GM23248 (cell line): ENCODE measurements at regions not wholly inside any gene's neighbourhood (a gene's known extent, or its start where the extent isn't known, plus 50 kb on each side); places are given as distances from the start of the nearest gene placed in this dataset.

Experiments
- DNase-seq: peaks from one replicate; pipeline ENCODE4 v3.0.0-alpha.2; 2015
- H2AFZ ChIP-seq: fragments of 200-600 bp; sonication (generic); 2 replicates; pipeline ENCODE4 v1.6.1; 2016; ENCODE audit warnings: antibody characterized with exemption
- H3F3A ChIP-seq: fragments of 200-600 bp; sonication (generic); 2 replicates; pipeline ENCODE4 v1.6.1; 2016; ENCODE audit warnings: mild to moderate bottlenecking, antibody characterized with exemption, mixed run types; ENCODE audit not compliant: insufficient read depth
- H3K27ac ChIP-seq: fragments of 200-600 bp; sonication (generic); 2 replicates; pipeline ENCODE4 v1.5.1; 2016; ENCODE audit warnings: mild to moderate bottlenecking
- H3K27me3 ChIP-seq: fragments of 200-600 bp; sonication (generic); replicated peaks from 2 replicates; pipeline ENCODE4 v1.6.1; 2016; ENCODE audit warnings: mild to moderate bottlenecking; ENCODE audit not compliant: insufficient read depth
- H3K36me3 ChIP-seq: fragments of 200-600 bp; sonication (generic); 2 replicates; pipeline ENCODE4 v1.6.1; 2016; ENCODE audit warnings: low read depth, mild to moderate bottlenecking
- H3K4me1 ChIP-seq: fragments of 200-600 bp; sonication (generic); 2 replicates; pipeline ENCODE4 v1.6.1; 2016; ENCODE audit warnings: mild to moderate bottlenecking; ENCODE audit not compliant: insufficient read depth
- H3K4me2 ChIP-seq: fragments of 200-600 bp; sonication (generic); one replicate; pipeline ENCODE4 v1.6.1; 2016; ENCODE audit warnings: mild to moderate bottlenecking; ENCODE audit not compliant: unreplicated experiment
- H3K4me3 ChIP-seq: fragments of 200-600 bp; sonication (generic); 2 replicates; pipeline ENCODE4 v1.5.1; 2016; ENCODE audit warnings: mild to moderate bottlenecking
- H3K79me2 ChIP-seq: fragments of 200-600 bp; sonication (generic); 2 replicates; pipeline ENCODE4 v1.6.1; 2016; ENCODE audit warnings: mild to moderate bottlenecking; ENCODE audit not compliant: insufficient read depth
- H3K9ac ChIP-seq: fragments of 200-600 bp; sonication (generic); 2 replicates; pipeline ENCODE4 v1.6.1; 2016; ENCODE audit warnings: mild to moderate bottlenecking
- H3K9me2 ChIP-seq: fragments of 200-600 bp; sonication (generic); 2 replicates; pipeline ENCODE4 v1.6.1; 2016; ENCODE audit warnings: mixed run types, mild to moderate bottlenecking, moderate library complexity; ENCODE audit not compliant: insufficient read depth
- H3K9me3 ChIP-seq: fragments of 200-600 bp; sonication (generic); one replicate; pipeline ENCODE4 v1.6.1; 2017; ENCODE audit warnings: low read depth
- H4K20me1 ChIP-seq: fragments of 200-600 bp; sonication (generic); 2 replicates; pipeline ENCODE4 v1.6.0; 2016; ENCODE audit not compliant: insufficient read depth
- EZH2 ChIP-seq: fragments of 200-600 bp; sonication (generic); IDR thresholded peaks from 2 replicates; pipeline ENCODE4 v1.6.1; 2018; ENCODE audit warnings: antibody characterized with exemption, mild to moderate bottlenecking; ENCODE audit not compliant: insufficient read depth, poor library complexity, severe bottlenecking
- EZH2phosphoT487 ChIP-seq: fragments of 200-600 bp; sonication (generic); IDR thresholded peaks from 2 replicates; pipeline ENCODE4 v1.6.1; 2018; ENCODE audit warnings: antibody characterized with exemption, moderate library complexity, mild to moderate bottlenecking, low read depth; ENCODE audit not compliant: insufficient read depth
- WGBS, 2 experiments: methylation state at CpG; one replicate each; pipeline ENCODE4 v1.1.6; 2015 to 2017; ENCODE audit warnings: low lambda C conversion rate in 2 of 2, low coverage in 1 of 2; ENCODE audit errors: missing lambda C conversion rate in 2 of 2; 5-methylcytosine and 5-hydroxymethylcytosine counted together
- in situ Hi-C: fragments of 300-500 bp; cut with MboI; formaldehyde crosslinking; loops from 2 replicates; pipeline ENCODE4 v1.15.0; 2020

DNA sequence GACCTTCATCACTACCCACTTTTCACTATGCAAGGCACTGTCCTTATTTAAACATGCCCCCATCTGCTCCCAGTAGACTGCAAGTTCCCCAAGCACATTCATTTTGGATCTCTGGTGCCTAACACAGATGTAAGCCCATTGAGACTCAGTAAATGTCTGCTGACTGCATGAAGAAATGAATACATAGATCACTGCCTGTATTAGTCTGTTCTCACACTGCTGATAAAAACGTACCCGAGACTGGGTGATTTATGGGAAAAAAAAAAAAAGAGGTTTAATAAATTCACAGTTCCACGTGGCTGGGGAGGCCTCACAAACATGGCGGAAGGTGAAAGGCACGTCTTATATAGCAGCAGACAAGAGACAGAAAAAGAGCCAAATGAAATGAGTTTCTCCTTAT lies 204.9 kb downstream of the ATG4C start:
- DNase-seq, result no peak
- Histone ChIP-seq H3K27ac (no peak overlapping the region), H4K20me1 (no peaks in the 10 kb centered on the region), H3K36me3 (no peaks in the 10 kb centered on the region), H3K9ac (no peak overlapping the region), H3K4me2 (no peak overlapping the region), H3K4me1 (no peaks in the 10 kb centered on the region), H3K27me3 (no peaks in the 10 kb centered on the region), H3F3A (no peaks in the 10 kb centered on the region), H3K4me3 (no peak overlapping the region), H3K9me2 (no peaks in the 10 kb centered on the region), H2AFZ (no peak overlapping the region), H3K79me2 (no peaks in the 10 kb centered on the region), H3K9me3 (no peaks in the 10 kb centered on the region)
- in situ Hi-C loops, result no loop called here
- WGBS, 2 experiments, result 24 to 32% methylated on average over 5 of the region's 5 CpGs
- TF ChIP-seq EZH2phosphoT487, result no peak
- no peak for TF ChIP-seq EZH2

DNA sequence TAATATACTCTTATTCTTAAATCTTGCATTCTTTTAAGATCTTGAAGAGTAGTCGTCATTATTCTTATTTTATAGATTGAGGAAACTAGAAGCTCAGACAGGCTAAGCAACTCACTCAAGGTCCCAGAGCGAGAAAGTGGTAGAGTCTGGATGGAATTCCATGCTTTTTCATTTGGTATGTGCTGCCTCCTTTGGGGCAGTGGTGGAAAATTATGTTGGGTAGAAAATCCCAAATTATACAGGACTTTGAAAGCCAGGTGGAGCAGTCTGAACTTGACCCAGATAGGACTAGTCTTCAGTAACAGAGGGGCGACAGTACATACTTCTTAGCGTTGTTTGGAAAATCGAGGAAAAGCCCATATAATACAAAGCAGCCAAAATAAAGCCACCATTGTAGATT lies 205.6 kb downstream of the ATG4C start:
- DNase-seq, result no peak
- Histone ChIP-seq H3K9me3 (no peaks in the 10 kb centered on the region), H3K4me2 (no peak overlapping the region), H3K9me2 (no peaks in the 10 kb centered on the region), H3K79me2 (no peaks in the 10 kb centered on the region), H2AFZ (no peak overlapping the region), H3K27me3 (no peaks in the 10 kb centered on the region), H3K36me3 (no peaks in the 10 kb centered on the region), H3K4me1 (no peaks in the 10 kb centered on the region), H3K4me3 (no peak overlapping the region), H4K20me1 (no peaks in the 10 kb centered on the region), H3F3A (no peaks in the 10 kb centered on the region), H3K9ac (no peak overlapping the region), H3K27ac (no peak overlapping the region)
- in situ Hi-C loops, result no loop called here
- WGBS, 2 experiments, result 48 to 59% methylated on average over 5 of the region's 5 CpGs
- TF ChIP-seq EZH2phosphoT487 (no peak), EZH2 (no peak)

DNA sequence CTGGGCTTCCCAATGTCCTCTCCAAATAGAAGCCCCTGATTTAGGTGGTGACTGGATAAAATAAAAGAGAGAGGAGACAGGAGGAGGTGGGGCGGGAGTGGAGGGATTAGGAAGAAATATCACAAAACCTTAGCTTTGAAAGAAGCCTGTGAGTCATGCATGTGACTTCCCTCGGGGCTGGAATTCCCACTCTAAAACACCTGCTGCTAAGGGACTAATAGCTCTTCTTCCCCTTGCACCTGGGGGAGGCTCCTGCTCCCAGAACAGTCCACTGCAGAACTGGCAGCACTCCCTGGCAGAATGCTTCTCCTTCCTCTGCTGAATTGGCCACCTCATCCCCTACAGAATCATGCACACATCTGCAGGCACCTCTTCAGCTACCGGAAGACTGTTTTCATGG lies 207.2 kb downstream of the ATG4C start:
- H2AFZ ChIP-seq, result no peak overlapping the region

DNA sequence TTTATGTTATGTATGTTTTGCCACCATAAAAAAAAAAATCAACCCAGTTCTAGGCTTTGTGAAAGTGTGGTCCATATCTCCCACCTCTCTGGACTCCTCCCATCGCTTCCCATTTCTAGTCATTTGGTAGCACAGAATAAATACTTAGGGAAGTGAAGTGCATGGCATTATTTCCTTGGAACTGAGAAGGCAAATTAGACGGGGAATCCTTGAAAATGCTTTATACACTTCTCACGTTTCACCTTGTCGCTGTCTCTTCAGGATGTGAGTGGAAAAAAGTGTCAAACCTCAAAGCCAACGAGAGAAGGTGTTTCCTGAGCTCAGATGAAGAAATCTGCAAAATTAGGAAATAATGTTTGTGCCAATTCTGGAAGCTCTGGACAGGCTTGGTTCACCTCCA lies 209.9 kb downstream of the ATG4C start:
- peaks cover 14% of the 10 kb centered on the region for H3K27me3 ChIP-seq
- in situ Hi-C loops, result no loop called here
- H3K4me2 ChIP-seq, result no peak overlapping the region
- no peaks in the 10 kb centered on the region for H3F3A ChIP-seq
- no peak for TF ChIP-seq EZH2phosphoT487
- no peak for TF ChIP-seq EZH2
- DNase-seq, result no peak
- no peaks in the 10 kb centered on the region for H4K20me1 ChIP-seq
- no peaks in the 10 kb centered on the region for H3K9me3 ChIP-seq
- no peaks in the 10 kb centered on the region for H3K79me2 ChIP-seq
- no peaks in the 10 kb centered on the region for H3K4me1 ChIP-seq
- H3K4me3 ChIP-seq, result no peak overlapping the region
- H3K9me2 ChIP-seq, result no peaks in the 10 kb centered on the region
- H2AFZ ChIP-seq, result no peak overlapping the region
- H3K9ac ChIP-seq, result no peak overlapping the region
- H3K36me3 ChIP-seq, result no peaks in the 10 kb centered on the region
- WGBS, 2 experiments, result 35 to 44% methylated on average over 5 of the region's 5 CpGs
- no peak overlapping the region for H3K27ac ChIP-seq

More for the DNA sequence above, 207.2 kb downstream of the ATG4C start:
- H3K27ac ChIP-seq, result no peak overlapping the region
- no peaks in the 10 kb centered on the region for H3K4me1 ChIP-seq
- H3K9me2 ChIP-seq, result no peaks in the 10 kb centered on the region
- in situ Hi-C loops, result no loop called here
- no peaks in the 10 kb centered on the region for H3K27me3 ChIP-seq
- 28 to 48% methylated on average over 3 of the region's 3 CpGs for WGBS, 2 experiments
- no peak overlapping the region for H3K4me3 ChIP-seq
- no peak overlapping the region for H3K4me2 ChIP-seq
- no peak for DNase-seq
- TF ChIP-seq EZH2, result no peak
- no peaks in the 10 kb centered on the region for H3K79me2 ChIP-seq
- H3K36me3 ChIP-seq, result no peaks in the 10 kb centered on the region
- H4K20me1 ChIP-seq, result no peaks in the 10 kb centered on the region
- no peaks in the 10 kb centered on the region for H3F3A ChIP-seq
- no peak overlapping the region for H3K9ac ChIP-seq
- H3K9me3 ChIP-seq, result no peaks in the 10 kb centered on the region

DNA sequence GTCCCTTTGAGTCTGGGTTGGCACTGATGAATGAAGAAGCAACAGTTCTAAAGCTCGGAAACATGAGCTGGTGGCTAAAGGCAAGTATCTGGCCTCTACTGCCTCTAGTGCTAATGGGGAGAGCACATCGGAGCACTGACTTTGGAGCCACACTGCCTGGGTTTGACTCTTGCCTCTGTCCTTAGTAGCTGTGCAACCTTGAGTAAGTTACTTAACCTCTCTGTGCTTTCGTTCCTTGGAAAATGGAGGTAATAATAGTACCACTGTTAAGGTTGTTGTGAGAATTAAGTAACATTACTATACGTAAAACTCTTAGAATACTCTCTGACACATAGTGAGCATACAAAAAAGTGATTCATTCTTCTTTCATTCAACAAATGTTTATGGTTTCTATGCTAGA lies 211.2 kb downstream of the ATG4C start:
- H3K27ac ChIP-seq, result no peak overlapping the region
- TF ChIP-seq EZH2 (no peak), EZH2phosphoT487 (no peak)
- in situ Hi-C loops, result no loop called here

More for the DNA sequence above, 211.2 kb downstream of the ATG4C start:
- no peaks in the 10 kb centered on the region for H3K9me3 ChIP-seq
- H3K9me2 ChIP-seq, result no peaks in the 10 kb centered on the region
- H3F3A ChIP-seq, result no peaks in the 10 kb centered on the region
- no peak overlapping the region for H3K4me3 ChIP-seq
- no peaks in the 10 kb centered on the region for H3K36me3 ChIP-seq
- no peaks in the 10 kb centered on the region for H4K20me1 ChIP-seq
- no peaks in the 10 kb centered on the region for H3K79me2 ChIP-seq
- H3K27me3 ChIP-seq, result peaks cover 28% of the 10 kb centered on the region
- WGBS, 2 experiments, result 39 to 45% methylated on average over 4 of the region's 4 CpGs
- no peak overlapping the region for H3K9ac ChIP-seq
- no peaks in the 10 kb centered on the region for H3K4me1 ChIP-seq
- H2AFZ ChIP-seq, result no peak overlapping the region
- no peak overlapping the region for H3K4me2 ChIP-seq
- DNase-seq, result no peak
